ENCODE measurements at regions not wholly inside any gene's neighbourhood (a gene's known extent, or its start where the extent isn't known, plus 50 kb on each side); places are given as distances from the start of the nearest gene placed in this dataset.

DNA sequence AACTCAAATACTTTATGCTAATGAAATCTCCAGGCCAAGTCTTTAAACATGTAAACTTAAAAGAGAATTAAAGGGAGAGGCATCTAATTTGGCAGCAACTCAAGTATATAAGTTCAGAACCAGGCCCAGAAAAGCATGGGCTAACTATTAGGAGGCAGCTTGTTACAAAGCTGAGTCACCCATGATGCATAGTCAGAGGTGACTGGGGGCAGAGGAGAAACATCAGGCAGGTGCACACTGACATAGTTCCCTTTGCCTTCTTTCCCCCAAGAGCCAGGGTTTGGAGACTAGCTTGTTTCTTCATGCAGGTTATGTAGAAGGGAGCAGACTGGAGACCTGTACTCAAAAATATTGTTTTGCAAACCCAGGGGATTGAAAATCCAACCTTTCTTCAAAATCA lies 619.0 kb downstream of the SOX6 start:
- Histone ChIP-seq H3K9me1 (ENCODE audit: control insufficient read depth, insufficient read depth, low read length) (no peaks in the 10 kb centered on the region), H3K27me3 (ENCODE audit: control insufficient read depth in 2 of 2, insufficient read depth in 2 of 2, low read length in 2 of 2) (0 out of 5 replicates have a peak, but pooled peaks cover 0 to 2% of the 10 kb centered on the region in 2 experiments), H4K20me1 (replicated peaks; ENCODE audit: control insufficient read depth, insufficient read depth, low read length) (no peaks in the 10 kb centered on the region), H3K4me1 (replicated peaks in 1 of 2; ENCODE audit: control insufficient read depth in 2 of 2, insufficient read depth in 2 of 2, low read length in 2 of 2) (no peaks in the 10 kb centered on the region), H3K79me2 (ENCODE audit: control insufficient read depth, insufficient read depth, low read length) (no peaks in the 10 kb centered on the region), H3K9me3 (replicated peaks; ENCODE audit: control insufficient read depth, insufficient read depth, low read depth, low read length) (no peaks in the 10 kb centered on the region), H3K9ac (ENCODE audit: insufficient read depth in 1 of 2, low read depth in 2 of 2, low read length in 2 of 2) (no peak overlapping the region), H2AFZ (ENCODE audit: low read depth, low read length) (no peak overlapping the region), H3K4me3 (no peak overlapping the region), H3K36me3 (ENCODE audit: control insufficient read depth, insufficient read depth, low read length) (no peaks in the 10 kb centered on the region), H3K27ac (ENCODE audit: extremely low read depth, low read depth, low read length) (no peak overlapping the region), H3K4me2 (ENCODE audit: insufficient read depth, low read length) (no peak overlapping the region)
- no peak for FAIRE-seq
- BruUV-seq (replicated peaks): no TSS peak
- POLR2A ChIA-PET: no interaction called here
- CTCF ChIA-PET (ENCODE audit: low intra/inter-chr PET ratio): no interaction called here
- intact Hi-C loops (cut with micrococcal nuclease): no loop called here
- in situ Hi-C loops (cut with MboI): no loop called here
- no peak for DNase-seq (ENCODE audit: extremely low read depth in 1 of 4, low spot score in 3 of 4)
- ATAC-seq: no peak
- TF ChIP-seq, protein P1, sequence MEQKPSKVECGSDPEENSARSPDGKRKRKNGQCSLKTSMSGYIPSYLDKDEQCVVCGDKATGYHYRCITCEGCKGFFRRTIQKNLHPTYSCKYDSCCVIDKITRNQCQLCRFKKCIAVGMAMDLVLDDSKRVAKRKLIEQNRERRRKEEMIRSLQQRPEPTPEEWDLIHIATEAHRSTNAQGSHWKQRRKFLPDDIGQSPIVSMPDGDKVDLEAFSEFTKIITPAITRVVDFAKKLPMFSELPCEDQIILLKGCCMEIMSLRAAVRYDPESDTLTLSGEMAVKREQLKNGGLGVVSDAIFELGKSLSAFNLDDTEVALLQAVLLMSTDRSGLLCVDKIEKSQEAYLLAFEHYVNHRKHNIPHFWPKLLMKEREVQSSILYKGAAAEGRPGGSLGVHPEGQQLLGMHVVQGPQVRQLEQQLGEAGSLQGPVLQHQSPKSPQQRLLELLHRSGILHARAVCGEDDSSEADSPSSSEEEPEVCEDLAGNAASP (IDR thresholded peaks at IDR 0.05): no peak
- TF ChIP-seq ASH1L (IDR thresholded peaks at IDR 0.05; ENCODE audit: borderline replicate concordance, low read depth, partially characterized antibody) (no peak), ZNF175 (CRISPR knock-in tag; IDR thresholded peaks at IDR 0.05; ENCODE audit: low read depth) (no peak), ZNF699 (CRISPR knock-in tag; IDR thresholded peaks at IDR 0.05; ENCODE audit: insufficient replicate concordance) (no peak), NBN (IDR thresholded peaks at IDR 0.05; ENCODE audit: low read depth) (no peak), ZNF324 (CRISPR knock-in tag; IDR thresholded peaks at IDR 0.05) (no peak), E2F3 (CRISPR knock-in tag; IDR thresholded peaks at IDR 0.05) (no peak), SMARCE1 (IDR thresholded peaks at IDR 0.05) (no peak), ZNF586 (CRISPR knock-in tag; conservative IDR thresholded peaks at IDR 0.05) (no peak), ELF1 (tag; IDR thresholded peaks at IDR 0.05) (no peak), KDM5B (IDR thresholded peaks at IDR 0.05; ENCODE audit: insufficient replicate concordance, low read depth, low read length) (no peak), ZNF253 (CRISPR knock-in tag; conservative IDR thresholded peaks at IDR 0.05) (no peak), EP300 (IDR thresholded peaks at IDR 0.05; ENCODE audit: low read length) (no peak), ZNF197 (CRISPR knock-in tag; IDR thresholded peaks at IDR 0.05; ENCODE audit: low read depth) (no peak), GATA2 (CRISPR knock-in tag; IDR thresholded peaks at IDR 0.05) (no peak)
- TF ChIP-seq, protein P2, sequence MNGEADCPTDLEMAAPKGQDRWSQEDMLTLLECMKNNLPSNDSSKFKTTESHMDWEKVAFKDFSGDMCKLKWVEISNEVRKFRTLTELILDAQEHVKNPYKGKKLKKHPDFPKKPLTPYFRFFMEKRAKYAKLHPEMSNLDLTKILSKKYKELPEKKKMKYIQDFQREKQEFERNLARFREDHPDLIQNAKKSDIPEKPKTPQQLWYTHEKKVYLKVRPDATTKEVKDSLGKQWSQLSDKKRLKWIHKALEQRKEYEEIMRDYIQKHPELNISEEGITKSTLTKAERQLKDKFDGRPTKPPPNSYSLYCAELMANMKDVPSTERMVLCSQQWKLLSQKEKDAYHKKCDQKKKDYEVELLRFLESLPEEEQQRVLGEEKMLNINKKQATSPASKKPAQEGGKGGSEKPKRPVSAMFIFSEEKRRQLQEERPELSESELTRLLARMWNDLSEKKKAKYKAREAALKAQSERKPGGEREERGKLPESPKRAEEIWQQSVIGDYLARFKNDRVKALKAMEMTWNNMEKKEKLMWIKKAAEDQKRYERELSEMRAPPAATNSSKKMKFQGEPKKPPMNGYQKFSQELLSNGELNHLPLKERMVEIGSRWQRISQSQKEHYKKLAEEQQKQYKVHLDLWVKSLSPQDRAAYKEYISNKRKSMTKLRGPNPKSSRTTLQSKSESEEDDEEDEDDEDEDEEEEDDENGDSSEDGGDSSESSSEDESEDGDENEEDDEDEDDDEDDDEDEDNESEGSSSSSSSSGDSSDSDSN (IDR thresholded peaks at IDR 0.05; ENCODE audit: borderline replicate concordance in 1 of 2, low read depth in 2 of 2, low read length in 2 of 2): no peak
- TF ChIP-seq, protein P3, sequence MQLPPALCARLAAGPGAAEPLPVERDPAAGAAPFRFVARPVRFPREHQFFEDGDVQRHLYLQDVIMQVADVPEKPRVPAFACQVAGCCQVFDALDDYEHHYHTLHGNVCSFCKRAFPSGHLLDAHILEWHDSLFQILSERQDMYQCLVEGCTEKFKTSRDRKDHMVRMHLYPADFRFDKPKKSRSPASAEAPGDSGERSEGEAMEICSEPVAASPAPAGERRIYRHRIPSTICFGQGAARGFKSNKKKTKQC (CRISPR knock-in tag; IDR thresholded peaks at IDR 0.05): no peak
- TF ChIP-seq, protein P4, sequence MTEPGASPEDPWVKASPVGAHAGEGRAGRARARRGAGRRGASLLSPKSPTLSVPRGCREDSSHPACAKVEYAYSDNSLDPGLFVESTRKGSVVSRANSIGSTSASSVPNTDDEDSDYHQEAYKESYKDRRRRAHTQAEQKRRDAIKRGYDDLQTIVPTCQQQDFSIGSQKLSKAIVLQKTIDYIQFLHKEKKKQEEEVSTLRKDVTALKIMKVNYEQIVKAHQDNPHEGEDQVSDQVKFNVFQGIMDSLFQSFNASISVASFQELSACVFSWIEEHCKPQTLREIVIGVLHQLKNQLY (CRISPR knock-in tag; conservative IDR thresholded peaks at IDR 0.05): no peak
